GM21390 (cell line): ENCODE measurements at regions not wholly inside any gene's neighbourhood (a gene's known extent, or its start where the extent isn't known, plus 50 kb on each side); places are given as distances from the start of the nearest gene placed in this dataset.

ENCODE experiments used
- ATAC-seq: cut with Tn5 transposase; IDR thresholded peaks from one replicate; pipeline ENCODE4 v1.9.1; 2021; ENCODE audit not compliant: unreplicated experiment

- no peak for ATAC-seq
These were observed 60.3 kb upstream of the EML4 start for GRCh38 chr2:42108852-42109251.

GRCh38 chr2:42109959-42110640 is 59.1 kb upstream of the EML4 start:
- ATAC-seq: no peak

GRCh38 chr2:42110641-42111322 is 58.4 kb upstream of the EML4 start:
- ATAC-seq: no peak

- ATAC-seq: no peak
These were observed 56.7 kb upstream of the EML4 start for GRCh38 chr2:42112418-42112817.

GRCh38 chr2:42113452-42113851 is 55.7 kb upstream of the EML4 start:
- ATAC-seq: no peak

GRCh38 chr2:42114091-42114490 is 55.1 kb upstream of the EML4 start:
- ATAC-seq: no peak

GRCh38 chr2:42115588-42115987 is 53.6 kb upstream of the EML4 start:
- ATAC-seq: no peak

GRCh38 chr2:42116195-42117181 is 52.7 kb upstream of the EML4 start:
- no peak for ATAC-seq

GRCh38 chr2:42117182-42117579 is 52.0 kb upstream of the EML4 start:
- no peak for ATAC-seq

GRCh38 chr2:42117923-42118753 is 51.0 kb upstream of the EML4 start:
- peak; percentile 92 for ATAC-seq

- ATAC-seq: no peak
These were observed 50.2 kb upstream of the EML4 start for GRCh38 chr2:42118754-42119569.
